IPS-NIHi7 (cell line): ENCODE measurements at regions not wholly inside any gene's neighbourhood (a gene's known extent, or its start where the extent isn't known, plus 50 kb on each side); places are given as distances from the start of the nearest gene placed in this dataset.

ENCODE experiments used
- DNase-seq: peaks from one replicate; pipeline ENCODE4 v3.0.0; 2012; ENCODE audit warnings: mixed read lengths; ENCODE audit errors: extremely low spot score

DNA sequence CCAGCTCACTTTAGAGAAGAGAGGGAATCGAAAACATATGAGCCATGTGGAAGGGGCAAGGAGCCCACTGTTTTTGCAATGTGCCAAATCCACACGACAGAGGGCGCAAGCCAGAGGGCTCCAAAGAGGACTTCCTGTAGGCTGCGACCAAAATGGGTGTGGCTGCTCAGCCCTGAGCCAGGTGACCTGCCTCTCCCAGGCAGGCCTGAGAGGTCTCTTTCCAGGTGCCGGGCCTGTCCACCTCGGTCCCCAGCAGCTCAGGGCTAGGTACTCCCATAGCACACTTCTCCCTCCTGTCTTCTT lies 153.8 kb downstream of the TTC32 start:
- DNase-seq = peak; percentile 62

DNA sequence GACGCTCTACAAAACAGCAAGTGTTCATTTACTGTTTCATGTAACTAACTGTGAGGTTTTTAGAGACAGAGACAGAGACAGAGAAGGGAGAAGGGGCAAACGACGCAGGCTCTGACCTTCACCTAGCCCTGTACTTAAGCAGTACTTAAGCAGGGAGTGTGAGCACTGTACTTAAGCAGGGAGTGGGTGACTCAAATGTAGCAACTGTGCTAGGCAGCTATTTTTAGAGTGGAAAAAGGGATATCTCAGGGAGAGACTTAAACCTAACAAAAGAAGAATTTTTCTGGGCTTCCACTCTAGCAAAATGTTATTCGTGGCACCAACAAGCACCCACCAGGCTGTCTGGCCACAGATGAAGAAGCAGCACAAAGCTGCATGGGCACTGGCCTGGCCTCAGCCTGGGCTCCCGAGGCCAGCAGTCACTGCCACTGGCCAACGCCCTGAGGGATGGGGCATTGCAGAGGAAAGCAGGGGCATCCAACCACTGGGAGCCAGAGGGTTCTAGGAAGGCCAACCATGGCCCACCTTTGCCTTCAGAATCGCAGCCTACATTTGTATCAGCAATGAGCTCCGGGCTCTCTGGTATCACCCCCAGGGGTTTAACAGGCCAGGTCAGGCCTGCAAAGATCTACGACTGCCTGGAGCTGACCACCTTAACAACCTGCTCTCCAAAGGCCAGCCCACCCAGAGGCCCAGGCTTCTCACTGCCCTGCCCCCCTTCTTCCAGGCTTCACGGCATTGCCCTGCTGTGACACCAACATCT lies 154.3 kb downstream of the TTC32 start:
- no peak for DNase-seq

DNA sequence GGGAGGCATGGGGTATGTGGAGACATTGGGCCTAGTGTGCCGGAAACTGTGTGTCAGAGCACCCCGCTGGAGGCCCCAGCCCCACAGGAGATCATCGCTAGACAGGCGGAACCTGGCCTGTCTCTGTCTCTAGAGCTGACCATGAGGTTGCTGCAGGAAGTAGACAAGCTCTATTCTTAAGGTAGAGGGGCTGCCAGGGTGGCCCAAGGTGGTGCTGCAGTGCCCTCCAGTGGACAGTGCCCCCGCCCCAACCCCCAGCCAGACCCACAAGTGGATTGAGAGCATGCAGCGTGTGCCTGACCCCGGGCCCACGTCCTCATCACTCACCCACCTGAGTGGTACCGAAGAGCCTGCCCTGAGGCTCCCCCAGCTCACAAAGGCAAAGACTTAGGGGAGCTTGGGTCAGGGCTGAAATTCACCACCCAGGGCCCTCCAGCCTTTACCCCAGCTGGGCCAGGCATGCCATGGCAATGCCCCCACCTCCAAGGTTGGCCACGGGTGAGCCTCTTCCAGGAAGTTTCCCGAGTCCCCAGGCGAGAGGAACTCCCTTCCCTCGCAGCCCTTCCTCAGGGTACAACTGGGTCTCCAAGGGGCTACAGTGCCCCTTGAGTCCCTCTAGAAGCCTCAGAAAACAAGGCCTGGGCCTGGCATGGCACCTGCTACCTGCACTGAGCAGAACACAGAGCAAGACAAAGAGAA lies 155.0 kb downstream of the TTC32 start:
- DNase-seq = peak; percentile 90

DNA sequence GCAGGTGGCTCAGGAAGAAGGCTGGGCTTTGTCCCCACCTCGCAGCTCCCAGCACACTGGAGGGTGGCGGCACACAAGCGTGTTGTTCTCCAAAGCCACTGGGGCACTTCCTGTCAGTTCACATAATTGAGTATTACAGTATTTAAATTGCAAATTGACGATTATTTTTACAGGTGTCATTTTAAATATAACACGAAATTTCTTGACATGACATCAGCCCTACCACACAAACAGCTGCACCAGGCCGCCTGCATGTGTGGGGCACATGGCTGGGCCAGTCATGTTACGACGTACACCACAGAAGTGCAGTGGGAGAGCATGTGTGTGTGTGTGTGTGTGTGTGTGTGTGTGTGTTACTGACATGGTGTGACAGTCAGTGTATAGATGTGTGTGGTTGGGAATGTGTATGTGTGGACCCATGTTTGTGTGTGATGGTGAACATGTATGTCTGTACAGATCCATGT lies 155.6 kb downstream of the TTC32 start:
- DNase-seq = no peak

DNA sequence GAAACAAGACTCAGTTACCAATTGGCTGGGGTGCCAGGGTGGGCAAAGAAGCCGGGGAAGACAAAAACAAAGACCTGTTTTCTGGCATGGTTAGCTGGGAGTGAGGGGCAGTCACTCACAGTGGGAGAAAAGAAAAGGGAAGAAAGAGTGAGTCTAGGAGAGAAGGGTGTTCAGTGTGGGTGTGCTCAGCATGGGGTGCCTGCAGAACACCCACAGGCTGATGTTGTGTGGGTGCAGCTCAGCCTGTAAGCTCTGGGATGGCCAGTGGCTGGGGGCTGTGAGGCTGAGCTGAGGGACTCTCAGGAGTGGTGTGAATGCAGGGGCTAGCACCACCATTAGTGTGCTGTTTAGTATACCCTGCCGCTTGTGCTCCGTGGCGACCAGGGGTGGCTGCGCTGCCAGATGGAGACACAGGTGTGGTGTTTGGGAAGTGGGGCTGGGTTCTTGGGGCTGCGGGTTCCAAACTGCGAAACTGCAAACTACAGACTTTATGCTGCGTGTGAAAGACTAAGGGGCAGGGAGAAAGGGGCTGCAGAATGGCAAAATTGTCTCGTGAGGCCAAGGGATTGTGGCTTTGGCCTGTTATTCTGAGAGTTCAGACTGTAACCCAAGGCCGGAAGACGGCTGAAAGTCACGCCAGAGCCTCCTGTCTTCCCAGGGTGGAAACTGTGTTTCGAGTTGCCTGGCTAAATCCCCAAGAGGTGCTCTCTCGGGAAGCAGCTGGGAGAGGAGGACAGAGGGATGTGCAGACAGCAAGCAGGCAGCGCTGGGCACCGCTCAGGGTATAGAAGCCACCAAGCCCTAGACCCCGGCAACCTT lies 156.3 kb downstream of the TTC32 start:
- no peak for DNase-seq

DNA sequence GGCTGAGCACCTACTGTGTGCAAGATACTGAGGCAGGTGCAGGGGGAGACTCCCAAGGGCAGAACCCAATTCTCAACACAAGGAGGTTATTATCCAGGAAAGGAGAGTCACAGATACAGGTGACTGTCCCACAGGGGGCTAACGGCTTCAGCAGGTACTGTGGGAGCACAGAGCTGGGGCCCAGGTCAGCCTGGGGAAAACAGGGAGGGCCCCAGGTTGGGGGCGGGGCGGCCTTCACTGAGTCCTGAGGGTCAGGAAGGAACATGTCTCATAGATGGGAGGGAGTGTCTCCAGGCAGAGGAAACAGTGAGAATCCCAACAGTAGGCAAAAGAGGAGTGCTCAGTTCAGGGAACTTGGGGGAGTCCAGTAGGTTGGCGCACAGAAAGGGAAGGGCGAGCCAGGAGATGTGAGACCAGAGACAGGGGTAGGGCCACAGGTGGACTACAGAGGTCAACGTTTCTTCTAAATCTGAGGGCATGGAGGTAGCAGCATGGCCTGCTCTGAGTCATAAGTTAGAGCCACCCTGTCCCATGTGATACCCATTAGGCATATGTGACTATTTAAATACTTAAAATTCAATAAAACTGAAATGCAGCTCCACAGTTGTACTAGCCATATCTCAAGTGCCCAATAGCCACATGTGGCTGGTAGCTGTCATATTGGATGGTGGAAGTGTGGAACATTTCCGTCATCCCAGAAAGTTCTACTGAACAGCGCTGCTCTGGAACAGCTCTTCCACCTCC lies 157.2 kb downstream of the TTC32 start:
- DNase-seq = no peak

- DNase-seq = no peak
Observed at GRCh38 chr2:19743641-19744040, 158.1 kb downstream of the TTC32 start.

DNA sequence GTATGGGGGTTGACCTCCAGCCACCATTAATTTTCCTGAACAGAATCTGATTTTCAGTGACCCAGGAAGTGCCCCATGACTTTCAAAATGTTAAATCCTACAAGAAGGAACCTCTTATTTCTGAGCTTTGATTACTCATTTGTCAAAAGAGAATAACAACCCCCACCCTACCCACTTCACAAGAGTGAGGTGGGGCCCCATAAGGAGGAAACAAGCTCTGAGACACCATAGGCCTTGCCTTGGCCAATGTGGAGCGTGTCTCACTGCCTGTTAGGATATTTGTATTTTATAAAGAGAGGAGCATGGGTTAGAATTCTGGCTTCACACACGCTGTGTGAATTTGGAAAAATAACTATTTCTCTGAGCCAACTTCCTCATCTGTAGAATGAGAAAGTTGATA lies 158.9 kb downstream of the TTC32 start:
- no peak for DNase-seq

DNA sequence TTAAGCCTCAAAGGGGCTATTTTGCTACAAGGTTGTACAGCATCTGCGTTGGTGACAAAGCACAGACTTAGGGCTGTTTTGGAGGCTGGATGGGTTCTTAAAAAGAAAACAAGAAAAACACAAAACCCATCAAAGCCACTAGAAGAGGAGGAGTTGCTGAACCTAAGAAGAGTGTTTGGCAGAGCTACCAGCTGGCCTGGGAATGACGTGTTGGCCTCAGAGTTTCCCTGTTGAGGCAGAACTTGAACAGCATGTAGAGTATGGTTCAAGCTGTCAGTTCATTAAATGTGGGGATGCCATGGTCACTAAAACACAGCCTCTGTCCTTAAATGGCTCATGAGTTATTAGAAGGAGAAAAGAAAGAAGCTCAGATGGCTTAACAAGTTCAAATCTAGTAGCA lies 162.5 kb downstream of the TTC32 start:
- no peak for DNase-seq

GRCh38 chr2:19738707-19739106 lies 163.1 kb downstream of the TTC32 start:
- DNase-seq = no peak

GRCh38 chr2:19736191-19736831 lies 165.5 kb downstream of the TTC32 start:
- no peak for DNase-seq

GRCh38 chr2:19733951-19734425 lies 167.8 kb downstream of the TTC32 start:
- no peak for DNase-seq

DNA sequence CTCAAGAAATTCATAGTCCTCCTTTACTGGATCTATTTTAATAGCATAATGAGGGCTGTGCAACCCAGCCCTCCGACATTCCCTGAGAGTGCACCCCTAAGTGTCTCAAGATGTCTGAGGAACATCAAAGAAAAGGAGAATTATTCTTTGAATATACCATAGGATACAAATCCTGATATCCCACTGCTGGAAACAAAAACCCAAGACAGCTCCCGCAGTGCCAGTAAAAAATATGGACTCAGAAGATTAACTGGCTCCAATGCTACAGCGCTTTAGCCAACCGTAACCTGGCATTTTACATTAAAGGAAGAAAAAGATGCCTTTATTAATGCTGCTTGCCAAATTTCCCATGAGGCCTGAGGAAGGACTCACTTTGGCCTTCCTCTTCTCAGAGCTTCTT lies 168.4 kb downstream of the TTC32 start:
- no peak for DNase-seq

DNA sequence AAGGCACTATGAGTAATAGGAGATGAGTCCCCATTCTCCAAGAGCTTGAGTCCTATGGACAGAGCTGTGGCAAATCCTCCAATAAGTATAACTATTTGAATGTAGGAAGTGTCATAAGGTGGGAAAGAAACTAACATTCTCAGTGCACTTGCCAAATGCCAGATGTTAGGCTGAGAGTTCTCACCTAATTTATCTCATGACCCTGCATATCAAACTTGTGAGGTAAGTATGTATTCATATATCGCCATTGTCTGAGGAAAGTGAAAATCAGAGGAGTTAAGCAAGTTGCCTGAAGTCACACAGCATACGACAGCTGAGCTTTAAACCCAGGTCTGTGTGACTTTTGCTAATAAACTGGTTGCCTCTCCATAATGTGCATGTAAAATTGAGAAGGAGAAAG lies 169.5 kb downstream of the TTC32 start:
- no peak for DNase-seq

DNA sequence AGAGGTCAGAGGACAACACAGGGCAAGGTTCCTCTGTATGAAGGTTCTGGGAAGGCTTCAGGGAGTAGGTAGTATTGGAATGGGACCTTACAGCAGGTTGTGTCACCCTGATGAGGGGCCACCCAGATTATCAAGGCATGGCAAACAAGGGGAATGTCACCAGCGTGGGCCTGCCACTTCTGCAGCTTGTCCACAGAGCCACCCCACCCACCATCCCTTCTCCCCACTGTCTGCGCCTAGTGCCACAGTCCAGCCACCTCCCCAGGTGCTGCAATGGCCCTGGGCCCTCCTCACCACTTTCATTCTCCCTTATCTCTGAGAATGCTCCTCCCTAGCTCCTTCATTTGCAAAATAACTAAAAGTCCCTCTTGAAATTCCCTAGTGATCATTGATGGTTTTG lies 170.3 kb downstream of the TTC32 start:
- no peak for DNase-seq

DNA sequence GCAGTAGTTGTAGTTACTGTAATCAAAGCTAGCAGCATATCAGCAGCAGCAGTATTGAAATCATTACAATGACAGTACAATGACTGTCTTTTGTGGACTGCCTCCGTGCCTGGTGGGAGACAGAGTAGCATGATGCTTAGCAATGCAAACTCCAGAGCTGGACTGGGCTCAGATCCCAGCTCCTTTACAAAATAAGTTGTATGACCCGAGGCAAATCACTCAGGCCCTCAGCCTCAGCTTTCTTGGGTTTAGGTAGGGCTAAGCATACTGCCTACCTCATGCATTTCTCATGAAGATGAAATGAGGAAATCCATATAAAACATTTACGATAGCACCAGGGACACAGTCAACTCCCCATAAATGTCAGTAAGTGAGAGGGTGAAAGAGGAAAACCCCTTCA lies 170.7 kb downstream of the TTC32 start:
- no peak for DNase-seq

GRCh38 chr2:19728125-19728524 lies 173.7 kb downstream of the TTC32 start:
- no peak for DNase-seq

DNA sequence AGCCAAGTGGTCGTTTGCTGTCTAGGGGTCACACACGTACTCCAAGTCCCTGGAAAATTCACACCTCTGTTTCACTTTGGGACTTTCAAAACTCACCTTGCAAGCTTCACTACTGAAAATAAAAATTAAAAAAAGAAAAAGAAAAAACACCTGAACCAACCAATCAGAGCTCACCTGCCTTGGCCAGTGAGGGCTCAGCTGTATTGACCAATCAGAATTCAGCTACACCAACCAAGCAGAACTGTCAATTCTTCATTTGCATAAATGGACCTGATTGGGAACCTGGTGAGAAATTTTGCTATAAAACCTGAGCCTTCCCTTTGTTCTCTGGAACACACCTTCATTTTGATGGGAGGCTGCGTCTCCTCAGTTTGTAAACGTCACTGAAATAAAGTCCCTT lies 176.4 kb downstream of the TTC32 start:
- no peak for DNase-seq

- no peak for DNase-seq
Observed at GRCh38 chr2:19723021-19723420, 178.8 kb downstream of the TTC32 start.

GRCh38 chr2:19722531-19722971 lies 179.2 kb downstream of the TTC32 start:
- DNase-seq = no peak

DNA sequence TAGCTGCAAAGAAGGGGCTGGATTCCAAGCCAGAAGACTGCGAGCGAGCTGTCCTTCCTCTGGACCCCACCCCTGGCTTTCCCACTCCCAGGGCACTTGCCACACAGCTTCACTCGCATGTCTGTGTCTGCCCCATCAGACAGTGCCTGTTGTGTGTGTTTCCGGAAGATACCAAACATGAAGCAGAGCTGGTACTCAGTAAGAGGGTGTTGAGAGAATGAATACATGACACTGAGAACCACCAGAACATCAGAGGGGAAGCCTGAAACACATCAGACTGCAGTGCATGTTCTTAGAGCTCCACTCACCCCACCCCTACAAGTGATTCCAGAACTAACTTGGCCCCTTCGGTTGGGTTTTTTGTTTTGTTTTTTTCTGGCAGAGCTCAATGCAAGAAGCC lies 181.5 kb downstream of the TTC32 start:
- DNase-seq = no peak
